ENCODE measurements at regions not wholly inside any gene's neighbourhood (a gene's known extent, or its start where the extent isn't known, plus 50 kb on each side); places are given as distances from the start of the nearest gene placed in this dataset.

- in situ Hi-C loops (cut with MboI), result loop anchor here (25.0 kb wide), 1 partner anchor 620 kb away; no protein-coding TSS in a partner anchor
- peak; percentile 50 for DNase-seq
- Histone ChIP-seq H3K9me3 (ENCODE audit: low read depth) (no peaks in the 10 kb centered on the region), H3K4me1 (ENCODE audit: insufficient read depth) (peaks cover 9% of the 10 kb centered on the region; the same call in 1 of the 2 replicates), H3K9me2 (ENCODE audit: insufficient read depth) (no peaks in the 10 kb centered on the region), H3K27me3 (replicated peaks; ENCODE audit: insufficient read depth) (peaks cover 13% of the 10 kb centered on the region; the same call in 1 of the 2 replicates), H2AFZ (no peak overlapping the region), H4K20me1 (ENCODE audit: insufficient read depth) (no peaks in the 10 kb centered on the region), H3K4me3 (no peak overlapping the region), H3K27ac (no peak overlapping the region), H3K79me2 (ENCODE audit: insufficient read depth) (no peaks in the 10 kb centered on the region), H3K4me2 (ENCODE audit: unreplicated experiment) (no peak overlapping the region), H3K9ac (no peak overlapping the region), H3F3A (ENCODE audit: insufficient read depth) (no peaks in the 10 kb centered on the region), H3K36me3 (ENCODE audit: low read depth) (no peaks in the 10 kb centered on the region)
- 57 to 63% methylated on average over 17 of the region's 17 CpGs for WGBS, 2 experiments (ENCODE audit: low coverage in 1 of 2, low lambda C conversion rate in 2 of 2, missing lambda C conversion rate in 2 of 2)
- TF ChIP-seq EZH2phosphoT487 (IDR thresholded peaks at IDR 0.05; ENCODE audit: insufficient read depth, low read depth) (no peak), EZH2 (IDR thresholded peaks at IDR 0.05; ENCODE audit: insufficient read depth, poor library complexity, severe bottlenecking) (no peak)
Observed at GRCh38 chr11:119491753-119492510, 69.0 kb upstream of the THY1 start.

GRCh38 chr11:119490253-119491006 lies 67.5 kb upstream of the THY1 start:
- Histone ChIP-seq H3K9me3 (ENCODE audit: low read depth) (no peaks in the 10 kb centered on the region), H3K79me2 (ENCODE audit: insufficient read depth) (no peaks in the 10 kb centered on the region), H3K36me3 (ENCODE audit: low read depth) (no peaks in the 10 kb centered on the region), H3K27ac (no peak overlapping the region), H4K20me1 (ENCODE audit: insufficient read depth) (no peaks in the 10 kb centered on the region), H3K4me2 (ENCODE audit: unreplicated experiment) (no peak overlapping the region), H3K4me3 (no peak overlapping the region), H2AFZ (no peak overlapping the region), H3F3A (ENCODE audit: insufficient read depth) (no peaks in the 10 kb centered on the region), H3K4me1 (ENCODE audit: insufficient read depth) (no peaks in the 10 kb centered on the region), H3K27me3 (replicated peaks; ENCODE audit: insufficient read depth) (peaks cover 22% of the 10 kb centered on the region), H3K9ac (no peak overlapping the region), H3K9me2 (ENCODE audit: insufficient read depth) (no peaks in the 10 kb centered on the region)
- WGBS, 2 experiments (ENCODE audit: low coverage in 1 of 2, low lambda C conversion rate in 2 of 2, missing lambda C conversion rate in 2 of 2), result 80 to 82% methylated on average over 24 of the region's 24 CpGs
- in situ Hi-C loops (cut with MboI), result loop anchor here (25.0 kb wide), 1 partner anchor 622 kb away; no protein-coding TSS in a partner anchor
- no peak for DNase-seq
- no peak for TF ChIP-seq EZH2 (IDR thresholded peaks at IDR 0.05; ENCODE audit: insufficient read depth, poor library complexity, severe bottlenecking)

DNA sequence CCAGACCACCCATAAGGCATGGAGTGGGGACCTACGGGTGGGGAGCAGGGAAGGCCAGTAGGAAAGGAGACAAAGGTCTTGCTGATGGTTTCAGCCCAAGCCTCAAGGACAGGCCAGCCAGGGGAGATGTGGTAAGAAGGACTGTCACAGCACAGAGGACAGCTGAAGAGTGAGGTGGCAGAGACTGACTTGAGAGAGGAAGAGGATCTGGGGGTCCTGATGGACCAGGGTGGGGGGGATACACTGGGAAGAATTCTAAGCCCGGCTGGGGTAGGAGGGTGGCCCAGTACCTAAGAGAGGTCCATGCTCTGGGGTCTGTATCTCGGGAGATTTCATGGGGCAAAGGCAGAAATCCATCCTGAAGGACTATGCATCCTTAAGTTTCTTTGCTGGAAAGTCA lies 66.1 kb upstream of the THY1 start:
- H3K4me3 ChIP-seq, result no peak overlapping the region
- no peak overlapping the region for H3K27ac ChIP-seq
- no peaks in the 10 kb centered on the region for H3K36me3 ChIP-seq (ENCODE audit: low read depth)
- H3K27me3 ChIP-seq (replicated peaks; ENCODE audit: insufficient read depth), result peaks cover 22% of the 10 kb centered on the region
- WGBS, 2 experiments (ENCODE audit: low coverage in 1 of 2, low lambda C conversion rate in 2 of 2, missing lambda C conversion rate in 2 of 2), result 36 to 45% methylated on average over 3 of the region's 3 CpGs
- no peak overlapping the region for H2AFZ ChIP-seq
- H3K9me2 ChIP-seq (ENCODE audit: insufficient read depth), result no peaks in the 10 kb centered on the region
- H3K79me2 ChIP-seq (ENCODE audit: insufficient read depth), result no peaks in the 10 kb centered on the region
- H3K9ac ChIP-seq, result no peak overlapping the region
- TF ChIP-seq EZH2phosphoT487 (IDR thresholded peaks at IDR 0.05; ENCODE audit: insufficient read depth, low read depth), result no peak
- TF ChIP-seq EZH2 (IDR thresholded peaks at IDR 0.05; ENCODE audit: insufficient read depth, poor library complexity, severe bottlenecking), result no peak
- in situ Hi-C loops (cut with MboI), result loop anchor here (25.0 kb wide), 1 partner anchor 623 kb away; no protein-coding TSS in a partner anchor
- no peaks in the 10 kb centered on the region for H3K4me1 ChIP-seq (ENCODE audit: insufficient read depth)
- H4K20me1 ChIP-seq (ENCODE audit: insufficient read depth), result no peaks in the 10 kb centered on the region
- no peak overlapping the region for H3K4me2 ChIP-seq (ENCODE audit: unreplicated experiment)
- no peaks in the 10 kb centered on the region for H3F3A ChIP-seq (ENCODE audit: insufficient read depth)
- H3K9me3 ChIP-seq (ENCODE audit: low read depth), result no peaks in the 10 kb centered on the region
- DNase-seq, result no peak

DNA sequence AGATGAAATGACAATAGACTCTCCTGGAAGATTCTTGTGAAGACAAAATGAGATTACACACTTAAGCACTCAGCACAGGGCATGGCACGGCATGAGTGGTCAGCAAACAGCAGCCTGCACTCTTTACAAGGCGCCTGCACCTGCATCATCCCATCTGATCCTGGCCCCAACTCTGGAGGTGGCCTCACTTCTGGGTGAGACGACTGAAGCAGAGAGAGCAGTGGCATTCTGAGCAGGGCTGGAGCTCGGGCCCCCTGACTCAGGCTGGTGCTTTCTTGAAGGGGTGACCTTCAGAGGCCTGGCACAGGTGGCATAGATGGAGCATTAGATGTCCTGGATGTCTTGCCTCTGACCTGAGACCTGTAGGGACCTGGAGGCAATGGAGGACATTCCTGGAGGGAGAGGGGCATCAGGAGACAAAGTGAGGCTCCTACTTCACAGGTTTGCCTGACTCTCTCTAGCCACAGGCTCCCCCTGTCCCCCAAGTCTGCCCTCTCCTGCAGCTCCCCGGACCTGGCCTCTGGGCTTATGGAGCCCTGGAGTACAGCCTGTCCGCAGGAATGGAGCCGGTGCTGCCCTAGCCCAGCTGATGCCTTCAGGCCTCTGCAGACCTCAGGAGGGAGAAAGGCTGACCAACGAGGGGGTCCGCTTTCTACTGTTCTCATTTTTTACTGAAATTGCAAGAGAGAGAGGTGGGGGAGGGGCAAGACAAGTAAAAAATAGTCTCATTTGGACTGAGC lies 65.5 kb upstream of the THY1 start:
- TF ChIP-seq EZH2phosphoT487 (IDR thresholded peaks at IDR 0.05; ENCODE audit: insufficient read depth, low read depth) (no peak), EZH2 (IDR thresholded peaks at IDR 0.05; ENCODE audit: insufficient read depth, poor library complexity, severe bottlenecking) (no peak)
- no peaks in the 10 kb centered on the region for H3K36me3 ChIP-seq (ENCODE audit: low read depth)
- H3K4me3 ChIP-seq, result no peak overlapping the region
- 48 to 49% methylated on average over 9 of the region's 9 CpGs for whole genome bisulfite sequencing, 2 experiments (ENCODE audit: low coverage in 1 of 2, low lambda C conversion rate in 2 of 2, missing lambda C conversion rate in 2 of 2)
- no peaks in the 10 kb centered on the region for H3K79me2 ChIP-seq (ENCODE audit: insufficient read depth)
- no peak for DNase-seq
- no peaks in the 10 kb centered on the region for H4K20me1 ChIP-seq (ENCODE audit: insufficient read depth)
- H3K27me3 ChIP-seq (replicated peaks; ENCODE audit: insufficient read depth), result peaks cover 22% of the 10 kb centered on the region
- no peak overlapping the region for H3K4me2 ChIP-seq (ENCODE audit: unreplicated experiment)
- no peaks in the 10 kb centered on the region for H3K4me1 ChIP-seq (ENCODE audit: insufficient read depth)
- no peak overlapping the region for H3K9ac ChIP-seq
- H2AFZ ChIP-seq, result no peak overlapping the region
- in situ Hi-C loops (cut with MboI), result loop anchor here (25.0 kb wide), 1 partner anchor 624 kb away; no protein-coding TSS in a partner anchor
- no peaks in the 10 kb centered on the region for H3K9me2 ChIP-seq (ENCODE audit: insufficient read depth)
- H3F3A ChIP-seq (ENCODE audit: insufficient read depth), result no peaks in the 10 kb centered on the region
- no peak overlapping the region for H3K27ac ChIP-seq
- H3K9me3 ChIP-seq (ENCODE audit: low read depth), result no peaks in the 10 kb centered on the region
